ENCODE measurements at regions not wholly inside any gene's neighbourhood (a gene's known extent, or its start where the extent isn't known, plus 50 kb on each side); places are given as distances from the start of the nearest gene placed in this dataset.

DNA sequence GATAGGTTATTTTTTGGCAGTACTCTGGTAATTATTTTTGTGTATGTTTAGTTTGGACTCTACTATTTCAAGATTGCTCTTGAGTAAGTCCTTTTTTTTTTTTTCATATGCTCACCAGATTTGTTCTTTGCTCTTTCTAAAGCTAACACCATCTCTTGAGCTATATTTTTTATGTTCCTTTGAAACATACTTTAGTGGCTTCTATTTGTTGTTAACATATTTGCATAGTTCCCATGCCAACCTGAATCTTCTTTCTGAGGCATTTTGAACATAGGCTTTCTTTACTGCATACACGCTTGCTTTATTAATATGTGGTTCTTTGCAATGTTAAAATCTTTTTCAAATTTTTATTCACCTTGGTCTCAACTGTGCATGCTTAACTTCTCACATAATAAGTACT is 1644.9 kb downstream of the SUCLG1 start:
- Histone ChIP-seq H3K4me3 (ENCODE audit: insufficient read length, low read depth) (no peak overlapping the region), H3K27me3 (ENCODE audit: insufficient read depth, insufficient read length) (no peaks in the 10 kb centered on the region), H3K36me3 (ENCODE audit: insufficient read depth, insufficient read length, low read length) (no peaks in the 10 kb centered on the region), H3K9me3 (ENCODE audit: insufficient read depth, low read length) (no peaks in the 10 kb centered on the region), H3K9ac (ENCODE audit: insufficient read length, low read depth) (no peak overlapping the region), H3K4me1 (ENCODE audit: insufficient read depth, insufficient read length) (no peaks in the 10 kb centered on the region)
- TF ChIP-seq SUZ12 (IDR thresholded peaks at IDR 0.05; ENCODE audit: extremely low read depth, insufficient read depth, insufficient read length) (no peak), ZNF274 (IDR thresholded peaks at IDR 0.05; ENCODE audit: low read depth, low read length) (no peak), YY1 (IDR thresholded peaks at IDR 0.05; ENCODE audit: insufficient read depth, insufficient read length) (no peak)
- DNase-seq (ENCODE audit: low read depth, low spot score) = no peak

DNA sequence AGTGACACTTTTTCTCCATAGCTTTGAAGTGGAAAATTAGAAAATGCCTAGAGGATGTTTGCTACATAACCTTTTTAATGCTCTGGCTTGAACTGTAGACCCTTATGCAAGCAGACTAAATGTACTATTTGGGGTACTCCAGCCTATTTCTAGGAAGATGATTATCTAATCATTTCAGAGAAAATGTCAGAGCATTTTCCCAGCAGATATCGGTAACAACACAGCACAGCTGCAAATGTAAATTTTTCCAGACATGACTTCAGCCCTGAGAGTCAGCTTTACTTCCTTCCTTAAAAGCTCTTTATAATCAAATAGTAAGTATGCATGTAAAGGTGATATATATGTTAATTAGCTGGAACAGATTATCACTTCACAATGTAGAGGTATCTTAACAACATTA is 1647.1 kb downstream of the SUCLG1 start:
- no peaks in the 10 kb centered on the region for H3K36me3 ChIP-seq (ENCODE audit: insufficient read depth, insufficient read length, low read length)
- no peaks in the 10 kb centered on the region for H3K9me3 ChIP-seq (ENCODE audit: insufficient read depth, low read length)
- TF ChIP-seq ZNF274 (IDR thresholded peaks at IDR 0.05; ENCODE audit: low read depth, low read length) (no peak), SUZ12 (IDR thresholded peaks at IDR 0.05; ENCODE audit: extremely low read depth, insufficient read depth, insufficient read length) (no peak), YY1 (IDR thresholded peaks at IDR 0.05; ENCODE audit: insufficient read depth, insufficient read length) (no peak)
- no peak overlapping the region for H3K9ac ChIP-seq (ENCODE audit: insufficient read length, low read depth)
- H3K4me1 ChIP-seq (ENCODE audit: insufficient read depth, insufficient read length) = no peaks in the 10 kb centered on the region
- no peak for DNase-seq (ENCODE audit: low read depth, low spot score)
- no peaks in the 10 kb centered on the region for H3K27me3 ChIP-seq (ENCODE audit: insufficient read depth, insufficient read length)
- no peak overlapping the region for H3K4me3 ChIP-seq (ENCODE audit: insufficient read length, low read depth)

DNA sequence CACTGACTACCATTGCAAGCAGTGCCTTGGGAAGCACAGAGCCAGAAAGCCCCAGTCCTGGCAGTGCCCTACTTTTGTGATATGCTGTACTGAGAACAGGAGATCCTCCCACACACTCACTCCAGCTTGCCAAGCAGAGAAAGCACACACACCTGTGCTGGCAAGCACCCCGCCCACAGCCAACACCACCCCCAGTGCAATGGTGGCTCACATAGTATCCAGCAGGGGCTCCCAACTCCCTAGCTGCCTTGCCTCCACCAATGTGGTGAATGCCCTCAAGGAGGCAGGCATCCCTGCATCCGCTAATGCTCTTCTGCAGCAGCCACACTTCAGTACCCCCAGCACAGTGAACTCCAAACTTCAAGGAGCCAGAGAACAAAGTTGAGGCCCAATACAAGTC is 1655.8 kb downstream of the SUCLG1 start:
- no peak for TF ChIP-seq ZNF274 (IDR thresholded peaks at IDR 0.05; ENCODE audit: low read depth, low read length)
- TF ChIP-seq SUZ12 (IDR thresholded peaks at IDR 0.05; ENCODE audit: extremely low read depth, insufficient read depth, insufficient read length) = no peak
- no peak for TF ChIP-seq YY1 (IDR thresholded peaks at IDR 0.05; ENCODE audit: insufficient read depth, insufficient read length)
- H3K4me3 ChIP-seq (ENCODE audit: insufficient read length, low read depth) = no peak overlapping the region

DNA sequence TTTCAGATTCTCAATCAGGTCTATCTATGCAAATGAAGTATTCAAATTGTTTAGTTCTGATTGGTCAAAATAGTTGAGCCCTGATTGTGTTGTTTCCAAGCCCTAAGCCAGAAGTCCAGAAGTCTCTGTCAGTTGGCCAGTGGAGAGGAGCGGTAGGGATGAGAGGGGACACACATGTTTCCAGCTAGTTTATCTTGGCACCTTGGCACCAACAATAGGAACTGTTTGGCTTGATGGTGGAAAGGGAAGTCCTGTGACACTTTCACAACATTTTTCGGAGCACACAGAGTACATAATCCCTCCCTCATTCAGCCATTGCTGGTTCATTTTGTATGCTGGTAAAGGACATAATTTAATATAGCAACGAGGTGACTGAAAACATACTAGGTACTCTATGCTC is 1661.6 kb downstream of the SUCLG1 start:
- Histone ChIP-seq H3K36me3 (ENCODE audit: insufficient read depth, insufficient read length, low read length) (no peaks in the 10 kb centered on the region), H3K9ac (ENCODE audit: insufficient read length, low read depth) (no peak overlapping the region), H3K27me3 (ENCODE audit: insufficient read depth, insufficient read length) (no peaks in the 10 kb centered on the region), H3K4me3 (ENCODE audit: insufficient read length, low read depth) (no peak overlapping the region), H3K9me3 (ENCODE audit: insufficient read depth, low read length) (no peaks in the 10 kb centered on the region), H3K4me1 (ENCODE audit: insufficient read depth, insufficient read length) (no peaks in the 10 kb centered on the region)
- TF ChIP-seq YY1 (IDR thresholded peaks at IDR 0.05; ENCODE audit: insufficient read depth, insufficient read length) = no peak
- TF ChIP-seq SUZ12 (IDR thresholded peaks at IDR 0.05; ENCODE audit: extremely low read depth, insufficient read depth, insufficient read length) = no peak
- no peak for TF ChIP-seq ZNF274 (IDR thresholded peaks at IDR 0.05; ENCODE audit: low read depth, low read length)
- DNase-seq (ENCODE audit: low read depth, low spot score) = no peak

More for the DNA sequence above, 1655.8 kb downstream of the SUCLG1 start:
- H3K36me3 ChIP-seq (ENCODE audit: insufficient read depth, insufficient read length, low read length) = no peaks in the 10 kb centered on the region
- no peak overlapping the region for H3K9ac ChIP-seq (ENCODE audit: insufficient read length, low read depth)
- no peaks in the 10 kb centered on the region for H3K27me3 ChIP-seq (ENCODE audit: insufficient read depth, insufficient read length)
- 0 out of 2 replicates have a peak, but pooled peaks cover 4% of the 10 kb centered on the region for H3K9me3 ChIP-seq (ENCODE audit: insufficient read depth, low read length)
- peak; percentile 5 for DNase-seq (ENCODE audit: low read depth, low spot score)
- H3K4me1 ChIP-seq (ENCODE audit: insufficient read depth, insufficient read length) = no peaks in the 10 kb centered on the region

DNA sequence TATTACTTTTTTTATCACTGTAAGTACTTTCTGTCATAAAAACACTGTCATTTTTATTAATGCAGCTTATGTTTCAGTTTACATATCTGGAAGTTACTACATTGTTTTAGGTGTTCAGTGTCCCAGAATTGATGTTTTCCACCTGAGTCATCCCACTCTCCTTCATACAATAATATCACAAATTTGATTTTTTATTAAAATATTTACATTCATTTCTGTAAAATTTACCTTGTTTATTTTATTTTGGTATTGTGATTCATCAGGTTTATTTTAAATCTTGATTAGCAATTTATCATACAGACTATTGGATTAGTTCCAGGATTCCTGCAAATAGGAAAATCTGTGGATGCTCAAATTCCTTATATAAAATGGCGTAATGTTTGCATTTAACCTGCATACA is 1662.9 kb downstream of the SUCLG1 start:
- H3K4me1 ChIP-seq (ENCODE audit: insufficient read depth, insufficient read length) = no peaks in the 10 kb centered on the region
- no peak overlapping the region for H3K4me3 ChIP-seq (ENCODE audit: insufficient read length, low read depth)
- H3K27me3 ChIP-seq (ENCODE audit: insufficient read depth, insufficient read length) = no peaks in the 10 kb centered on the region
- H3K9me3 ChIP-seq (ENCODE audit: insufficient read depth, low read length) = no peaks in the 10 kb centered on the region
- no peaks in the 10 kb centered on the region for H3K36me3 ChIP-seq (ENCODE audit: insufficient read depth, insufficient read length, low read length)
- TF ChIP-seq SUZ12 (IDR thresholded peaks at IDR 0.05; ENCODE audit: extremely low read depth, insufficient read depth, insufficient read length) = no peak
- TF ChIP-seq ZNF274 (IDR thresholded peaks at IDR 0.05; ENCODE audit: low read depth, low read length) = no peak
- no peak for TF ChIP-seq YY1 (IDR thresholded peaks at IDR 0.05; ENCODE audit: insufficient read depth, insufficient read length)
- no peak overlapping the region for H3K9ac ChIP-seq (ENCODE audit: insufficient read length, low read depth)
- DNase-seq (ENCODE audit: low read depth, low spot score) = no peak

DNA sequence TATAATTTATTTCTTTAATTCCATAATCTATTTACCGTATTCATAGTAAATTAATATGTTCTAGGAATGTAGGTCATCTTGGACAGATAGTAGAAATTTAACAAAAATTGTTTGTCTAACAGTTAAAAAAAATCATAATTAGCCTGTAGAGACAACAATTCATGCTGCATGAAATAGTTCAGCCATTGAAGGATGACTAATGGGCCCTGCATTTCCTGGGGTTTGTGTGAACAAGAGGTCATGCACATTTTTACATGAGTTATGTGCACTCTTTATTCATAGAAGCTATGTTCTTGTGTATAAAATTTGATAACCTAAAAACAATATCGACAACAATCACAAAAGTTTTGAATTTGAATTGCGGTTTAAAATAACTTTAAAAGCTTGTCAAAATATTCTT is 1663.6 kb downstream of the SUCLG1 start:
- no peak for DNase-seq (ENCODE audit: low read depth, low spot score)
- H3K4me3 ChIP-seq (ENCODE audit: insufficient read length, low read depth) = no peak overlapping the region
- H3K9me3 ChIP-seq (ENCODE audit: insufficient read depth, low read length) = no peaks in the 10 kb centered on the region
- no peak overlapping the region for H3K9ac ChIP-seq (ENCODE audit: insufficient read length, low read depth)
- no peaks in the 10 kb centered on the region for H3K4me1 ChIP-seq (ENCODE audit: insufficient read depth, insufficient read length)
- no peaks in the 10 kb centered on the region for H3K27me3 ChIP-seq (ENCODE audit: insufficient read depth, insufficient read length)
- no peak for TF ChIP-seq YY1 (IDR thresholded peaks at IDR 0.05; ENCODE audit: insufficient read depth, insufficient read length)
- H3K36me3 ChIP-seq (ENCODE audit: insufficient read depth, insufficient read length, low read length) = no peaks in the 10 kb centered on the region

DNA sequence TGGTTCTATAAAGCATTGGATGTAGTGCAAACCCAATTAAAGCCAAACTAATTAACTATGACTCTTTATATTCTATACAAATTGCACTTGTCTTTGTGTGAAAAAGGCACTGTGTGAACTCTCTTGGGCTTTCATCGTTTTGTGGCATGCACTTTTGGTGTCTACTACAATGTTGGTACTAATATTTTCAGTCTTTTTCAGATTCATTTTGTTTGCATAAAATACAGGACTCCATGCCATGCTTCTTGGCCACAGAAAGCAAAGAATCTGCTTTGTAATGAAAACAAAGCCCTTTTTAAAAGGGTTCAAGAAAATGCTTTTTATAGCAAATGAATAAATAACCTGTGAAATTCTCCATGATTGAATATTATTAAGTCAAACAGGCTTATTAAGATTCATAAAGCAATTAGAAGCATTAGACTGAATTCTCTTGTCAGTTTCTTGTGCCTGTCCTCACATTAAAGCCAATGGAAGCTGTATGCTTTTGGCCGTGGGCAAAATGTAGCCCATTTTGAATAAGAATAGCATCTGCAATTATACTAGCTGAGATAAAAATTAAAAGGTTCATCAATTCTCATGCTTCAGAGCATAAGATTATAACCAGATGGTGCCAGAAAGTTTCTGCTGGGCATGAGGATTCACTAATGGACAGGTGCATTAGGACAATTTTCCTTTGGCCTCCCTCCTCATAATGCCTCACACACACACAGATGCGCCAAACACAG is 1665.2 kb downstream of the SUCLG1 start:
- no peaks in the 10 kb centered on the region for H3K27me3 ChIP-seq (ENCODE audit: insufficient read depth, insufficient read length)
- DNase-seq (ENCODE audit: low read depth, low spot score) = no peak
- no peaks in the 10 kb centered on the region for H3K9me3 ChIP-seq (ENCODE audit: insufficient read depth, low read length)
- no peak overlapping the region for H3K9ac ChIP-seq (ENCODE audit: insufficient read length, low read depth)
- TF ChIP-seq SUZ12 (IDR thresholded peaks at IDR 0.05; ENCODE audit: extremely low read depth, insufficient read depth, insufficient read length) (no peak), ZNF274 (IDR thresholded peaks at IDR 0.05; ENCODE audit: low read depth, low read length) (no peak), YY1 (IDR thresholded peaks at IDR 0.05; ENCODE audit: insufficient read depth, insufficient read length) (no peak)
- H3K36me3 ChIP-seq (ENCODE audit: insufficient read depth, insufficient read length, low read length) = no peaks in the 10 kb centered on the region
- no peaks in the 10 kb centered on the region for H3K4me1 ChIP-seq (ENCODE audit: insufficient read depth, insufficient read length)
- H3K4me3 ChIP-seq (ENCODE audit: insufficient read length, low read depth) = no peak overlapping the region

Measured in NT2/D1 (cell line).